Renal pelvis (tissue), 1 donor: ENCODE measurements at regions not wholly inside any gene's neighbourhood (a gene's known extent, or its start where the extent isn't known, plus 50 kb on each side); places are given as distances from the start of the nearest gene placed in this dataset.
"Not testable (repeated sequence)": the region's sequence is repeated elsewhere in the genome, so short reads cannot be mapped to it uniquely, and the experiment has no call there.

Source experiments
- DNase-seq: peaks from one replicate; pipeline ENCODE4 v3.0.0-alpha.2; 2013

GRCh38 chr16:85220964-85221731 is 108.9 kb upstream of the CIBAR2 start:
- DNase-seq, result no peak

- no peak for DNase-seq
Observed at GRCh38 chr16:85221771-85222154, 109.5 kb upstream of the CIBAR2 start.

DNA sequence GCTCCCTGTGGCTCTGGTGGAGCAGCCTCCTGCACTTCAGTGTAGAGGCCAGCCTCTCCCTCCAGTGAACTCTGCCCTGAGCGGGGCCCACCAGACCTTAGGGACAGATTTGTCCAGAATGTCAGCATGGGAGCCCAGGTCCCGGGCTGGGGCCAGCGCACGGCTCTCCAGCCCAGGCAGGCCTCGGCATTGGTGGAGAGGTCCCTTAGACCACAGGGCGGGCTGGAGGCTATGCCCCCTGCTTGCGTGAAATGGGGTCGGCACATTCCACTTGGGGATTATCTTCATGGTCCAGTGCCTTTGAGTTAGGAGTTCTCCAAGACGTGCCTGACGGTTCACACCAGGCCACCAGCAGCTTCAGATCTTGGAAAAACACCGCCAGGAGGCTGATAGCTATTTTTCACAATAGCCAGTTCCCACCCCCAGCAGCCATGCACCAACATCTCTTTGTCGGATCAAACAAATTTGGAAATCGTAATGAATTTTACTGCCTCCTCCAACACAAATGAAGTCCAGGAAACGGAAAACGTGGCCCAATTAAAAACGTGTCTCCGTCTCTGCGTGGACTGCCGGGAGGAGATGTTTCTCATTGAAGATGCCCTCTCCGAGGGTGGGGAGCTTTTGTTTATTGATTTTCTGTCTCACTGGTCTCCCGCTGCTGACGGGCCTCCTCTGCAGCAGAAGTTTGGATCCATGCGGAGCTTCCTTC is 110.0 kb upstream of the CIBAR2 start:
- no peak for DNase-seq

DNA sequence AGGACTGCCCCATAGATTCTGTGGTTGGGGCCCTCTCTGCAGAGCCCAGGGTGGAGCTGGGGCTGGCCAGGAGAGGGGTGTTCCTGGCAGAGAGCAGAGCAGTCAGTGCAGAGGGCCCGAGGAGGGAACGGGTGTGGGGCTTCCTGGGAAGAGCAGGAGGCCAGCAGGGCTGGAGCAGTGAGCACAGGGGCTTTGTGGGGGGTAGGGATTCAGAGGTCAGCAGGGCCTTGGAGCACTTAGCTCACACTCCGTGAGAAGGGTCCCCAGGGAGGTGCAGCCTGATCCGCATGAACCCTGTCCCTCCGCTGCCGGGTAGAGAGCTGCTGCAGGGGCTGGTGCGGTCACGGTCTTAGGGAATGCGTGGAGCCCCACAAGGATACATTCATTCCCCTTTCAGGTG is 113.0 kb upstream of the CIBAR2 start:
- no peak for DNase-seq

- DNase-seq, result no peak
Observed at GRCh38 chr16:85225721-85226120, 113.4 kb upstream of the CIBAR2 start.

- DNase-seq, result no peak
Observed at GRCh38 chr16:85227084-85227945, 115.0 kb upstream of the CIBAR2 start.

- DNase-seq, result no peak
Observed at GRCh38 chr16:85227946-85228862, 115.9 kb upstream of the CIBAR2 start.

DNA sequence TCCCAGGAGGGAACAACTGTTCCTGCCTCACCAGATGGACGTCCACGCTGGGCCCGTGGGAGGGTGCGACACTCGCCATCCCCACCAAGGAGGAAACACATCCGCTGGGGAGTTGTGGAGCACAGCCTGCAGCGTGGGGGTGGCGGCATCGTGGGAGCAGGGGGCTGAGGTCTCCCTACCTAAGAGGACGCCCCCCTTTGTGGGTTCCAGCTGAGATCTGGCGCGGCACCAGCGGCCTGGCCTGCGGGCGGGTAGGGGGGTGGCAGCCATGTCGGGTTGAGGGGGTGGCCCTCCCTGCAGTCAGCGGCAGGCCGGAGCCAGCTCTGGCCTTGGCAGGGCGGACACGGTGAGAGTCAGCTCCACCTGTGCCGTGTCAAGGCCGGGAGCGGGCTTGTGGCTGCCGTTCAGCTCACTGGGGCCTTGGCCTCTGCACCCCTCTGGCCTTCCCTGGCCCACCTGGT is 116.7 kb upstream of the CIBAR2 start:
- no peak for DNase-seq

- DNase-seq, result no peak
Observed at GRCh38 chr16:85229869-85230462, 117.7 kb upstream of the CIBAR2 start.

DNA sequence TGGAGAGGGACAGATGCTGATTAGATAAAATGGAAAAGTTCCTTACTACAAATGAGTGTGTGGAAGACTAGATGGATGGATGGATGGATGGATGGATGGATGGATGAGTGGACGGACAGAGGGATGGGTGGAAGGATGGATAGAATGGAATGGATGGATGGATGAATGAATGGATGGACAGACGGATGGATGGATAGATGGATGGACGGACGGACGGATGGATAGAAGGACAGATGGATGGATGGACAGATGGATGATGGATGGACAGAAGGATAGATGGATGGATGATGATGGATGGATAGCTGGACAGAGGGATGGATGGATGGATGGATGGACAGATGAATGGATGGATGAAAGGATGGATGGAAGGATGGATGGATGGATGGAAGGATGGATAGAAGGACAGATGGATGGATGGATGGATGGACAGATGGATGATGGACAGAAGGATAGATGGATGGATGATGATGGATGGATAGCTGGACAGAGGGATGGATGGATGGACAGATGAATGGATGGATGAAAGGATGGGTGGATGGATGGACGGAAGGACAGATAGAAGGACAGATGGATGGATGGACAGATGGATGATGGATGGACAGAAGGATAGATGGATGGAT is 118.6 kb upstream of the CIBAR2 start:
- not testable (repeated sequence) for DNase-seq

DNA sequence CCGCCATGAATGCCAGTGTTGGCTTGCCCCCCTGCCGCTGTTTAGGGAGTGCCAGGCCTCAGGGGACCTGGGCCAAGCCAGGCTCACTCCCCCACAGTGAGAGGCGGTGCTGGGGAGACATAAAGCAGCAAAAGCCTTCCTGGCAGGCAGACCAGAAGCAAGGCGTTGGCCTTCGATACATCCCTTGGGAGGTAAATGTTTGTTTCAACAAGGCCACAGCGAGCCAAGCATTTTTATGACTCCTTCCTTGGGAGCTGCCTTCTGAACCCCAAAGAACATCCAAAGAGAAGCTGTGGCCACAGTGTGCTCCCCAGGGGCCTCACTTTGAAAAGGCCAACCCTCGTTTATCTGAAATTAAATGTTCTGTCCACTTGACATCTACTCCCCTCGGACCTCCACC is 119.7 kb upstream of the CIBAR2 start:
- no peak for DNase-seq

- DNase-seq, result no peak
Observed at GRCh38 chr16:85232369-85233142, 120.3 kb upstream of the CIBAR2 start.

DNA sequence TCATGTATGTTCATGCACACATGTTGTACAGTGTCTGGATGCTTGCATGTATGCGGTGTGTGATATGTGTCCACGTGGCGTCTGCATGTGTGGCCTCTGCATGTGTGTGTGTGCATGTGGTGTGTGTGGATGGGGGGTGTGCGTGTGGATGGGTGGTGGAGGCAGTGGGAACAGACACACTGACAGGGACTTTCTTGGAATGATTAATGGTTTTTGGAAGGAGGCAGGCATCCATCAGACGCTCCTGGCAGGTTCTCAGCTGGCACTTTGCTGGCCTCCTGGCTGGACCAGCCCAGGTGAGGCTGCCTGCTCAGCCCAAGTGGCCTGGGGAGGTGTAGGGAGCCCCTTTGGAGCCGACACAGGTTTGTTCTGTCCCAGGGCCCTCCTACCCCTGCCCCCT is 121.2 kb upstream of the CIBAR2 start:
- DNase-seq, result no peak

DNA sequence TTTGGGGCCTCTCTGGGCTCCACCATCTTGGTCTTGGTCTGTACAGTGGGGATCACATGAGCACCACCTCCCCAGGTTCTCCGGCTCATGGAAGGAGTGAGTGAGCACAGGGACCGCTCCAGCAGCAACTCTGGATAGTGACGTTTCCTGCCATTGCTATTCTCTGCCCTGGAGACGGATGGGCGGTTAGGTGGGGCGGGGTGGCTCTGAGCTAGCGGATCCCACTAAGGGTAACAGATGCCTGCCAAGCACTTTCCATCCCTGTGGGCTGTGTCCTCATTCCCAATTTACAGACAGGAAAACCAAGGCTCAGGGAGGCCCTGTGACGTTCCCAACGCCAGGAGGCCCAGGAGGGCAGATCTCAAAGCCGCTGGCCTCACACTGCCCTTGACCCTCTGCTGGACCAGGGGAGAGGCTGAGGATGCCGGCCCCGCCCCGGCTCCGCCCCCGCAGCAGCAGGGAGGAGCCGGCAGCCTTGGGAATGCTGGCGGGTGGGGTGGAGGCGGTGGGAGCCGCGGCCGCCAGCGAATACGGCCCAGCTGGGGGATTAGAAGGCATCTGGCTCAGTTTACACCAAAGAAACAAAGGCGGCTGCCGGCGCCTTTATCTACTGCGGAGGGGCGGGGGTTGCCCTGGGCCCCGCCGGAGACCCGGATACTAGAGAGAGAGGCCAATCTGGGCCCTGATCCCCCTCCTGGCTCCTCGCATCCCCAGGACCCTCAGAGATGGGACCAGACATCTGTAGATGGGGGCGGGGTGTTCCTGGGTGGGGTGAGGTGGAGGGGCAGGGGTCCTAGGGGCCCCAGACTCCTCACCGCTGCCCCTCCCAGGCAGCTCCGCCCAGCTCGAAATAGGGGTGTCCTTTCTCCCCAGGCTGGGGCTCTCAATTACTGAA is 122.3 kb upstream of the CIBAR2 start:
- peak; percentile 91 for DNase-seq

GRCh38 chr16:85235991-85236817 is 123.9 kb upstream of the CIBAR2 start:
- DNase-seq, result no peak

DNA sequence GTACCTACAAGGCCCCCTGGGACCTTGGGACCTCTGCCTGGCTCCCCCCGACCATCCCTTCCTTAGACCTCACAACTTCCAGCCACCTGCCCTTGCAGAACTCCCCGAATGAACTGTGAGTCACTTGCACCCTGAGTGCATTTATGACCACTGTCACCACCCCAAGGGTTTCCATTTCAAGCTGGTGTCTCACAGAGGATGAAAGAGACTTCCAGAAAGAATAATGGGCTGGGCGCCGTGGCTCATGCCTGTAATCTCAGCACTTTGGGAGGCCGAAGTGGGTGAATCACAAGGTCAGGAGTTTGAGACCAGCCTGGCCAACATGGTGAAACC is 124.5 kb upstream of the CIBAR2 start:
- DNase-seq, result no peak

GRCh38 chr16:85237817-85238216 is 125.5 kb upstream of the CIBAR2 start:
- no peak for DNase-seq

- peak; percentile 72 for DNase-seq
Observed at GRCh38 chr16:85238233-85238647, 126.0 kb upstream of the CIBAR2 start.
